Mucosa of gallbladder (tissue), 1 donor: ENCODE measurements at regions not wholly inside any gene's neighbourhood (a gene's known extent, or its start where the extent isn't known, plus 50 kb on each side); places are given as distances from the start of the nearest gene placed in this dataset.

ENCODE experiments used
- DNase-seq: peaks from one replicate; pipeline ENCODE4 v3.0.0-alpha.2; 2020; ENCODE audit warnings: low spot score
- donor health status: DM: no; HTN: no; CAD: no.

DNA sequence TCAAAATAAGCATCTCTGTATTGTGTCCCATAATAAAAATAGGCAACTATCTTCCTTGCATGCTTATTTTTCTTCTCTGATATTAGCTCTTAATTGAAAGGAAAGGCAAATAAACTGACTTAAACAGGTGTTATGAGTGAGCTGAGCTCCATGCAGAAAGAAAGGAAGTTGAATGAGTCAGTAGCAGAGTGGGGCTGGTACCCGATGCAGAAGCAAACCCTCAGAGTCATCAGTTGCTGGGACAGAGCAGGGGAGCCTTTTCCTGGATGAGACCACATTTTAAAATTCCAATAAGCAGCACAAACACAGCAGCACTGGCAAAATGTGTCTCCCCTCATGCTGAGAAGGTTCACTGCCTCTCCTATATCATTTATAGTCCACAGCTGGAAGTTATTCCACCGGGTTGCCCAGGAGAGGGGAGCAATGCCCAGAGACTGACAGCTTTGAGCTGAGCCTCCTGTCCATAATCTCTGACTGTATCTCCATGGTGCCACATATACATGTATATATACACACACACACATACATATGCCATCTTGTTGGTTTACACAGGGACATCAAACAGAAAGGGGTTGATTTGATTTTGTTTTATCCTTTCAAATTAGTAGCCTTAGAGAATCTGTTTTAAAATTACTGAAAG, 274.3 kb upstream of the PPARGC1A start:
- DNase-seq, result no peak

DNA sequence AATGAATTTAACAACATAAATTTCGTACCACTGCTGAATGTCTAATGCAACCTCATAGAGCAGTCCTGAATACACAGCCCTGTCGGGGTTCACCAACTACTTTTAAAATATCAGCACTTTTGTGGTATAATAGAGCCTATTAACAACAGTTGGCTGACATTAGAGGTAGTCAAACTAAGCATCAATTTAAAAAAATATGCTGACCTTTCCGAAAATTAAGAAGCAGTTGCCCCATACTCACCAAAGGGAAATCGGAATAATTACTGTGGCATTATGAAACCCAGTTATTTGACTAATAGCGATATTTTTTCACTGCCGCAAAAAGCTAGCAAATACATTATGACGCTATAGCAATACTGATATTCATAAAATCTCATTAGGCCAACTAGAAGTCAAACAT, 273.5 kb upstream of the PPARGC1A start:
- DNase-seq, result no peak

GRCh38 chr4:24160358-24160757, 270.5 kb upstream of the PPARGC1A start:
- no peak for DNase-seq

GRCh38 chr4:24158031-24158430, 268.2 kb upstream of the PPARGC1A start:
- no peak for DNase-seq

DNA sequence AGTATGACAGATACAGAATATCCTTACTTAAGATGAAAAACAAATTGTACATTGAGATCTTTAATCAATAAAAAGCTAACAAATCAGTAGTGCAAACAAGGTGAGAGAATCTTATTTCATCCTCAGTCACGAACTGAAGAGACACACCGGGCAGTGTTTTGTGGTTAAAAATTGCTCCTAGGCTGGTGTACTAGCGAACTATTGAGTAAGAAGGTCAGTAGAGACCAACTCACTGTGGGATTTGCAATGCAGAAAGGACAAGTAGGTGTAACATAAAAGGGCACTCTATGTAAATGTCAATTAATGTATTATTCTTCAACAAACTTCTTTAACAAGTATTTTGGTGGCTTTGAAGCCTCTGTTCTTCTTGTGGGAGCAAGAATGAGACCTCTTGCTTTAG, 260.2 kb upstream of the PPARGC1A start:
- DNase-seq, result no peak

GRCh38 chr4:24146127-24146526, 256.3 kb upstream of the PPARGC1A start:
- no peak for DNase-seq

DNA sequence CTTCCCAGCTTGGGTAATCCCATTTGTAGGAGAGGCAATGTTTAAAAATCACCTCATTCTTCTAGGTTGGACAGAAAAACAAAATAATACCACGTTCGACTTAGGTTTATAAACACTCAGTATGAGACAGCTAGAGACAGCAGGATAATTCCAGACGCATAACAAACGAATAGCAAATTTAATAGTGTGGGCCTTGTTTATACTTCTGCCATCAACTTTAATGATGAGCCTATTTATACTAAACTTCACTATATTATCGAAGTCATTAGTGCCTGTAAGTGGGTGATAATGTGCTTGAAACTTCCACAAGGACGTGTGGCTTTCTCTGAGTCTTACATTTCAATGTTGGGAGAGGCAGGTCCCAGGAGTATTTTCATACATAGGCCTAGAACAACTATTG, 255.7 kb upstream of the PPARGC1A start:
- no peak for DNase-seq

DNA sequence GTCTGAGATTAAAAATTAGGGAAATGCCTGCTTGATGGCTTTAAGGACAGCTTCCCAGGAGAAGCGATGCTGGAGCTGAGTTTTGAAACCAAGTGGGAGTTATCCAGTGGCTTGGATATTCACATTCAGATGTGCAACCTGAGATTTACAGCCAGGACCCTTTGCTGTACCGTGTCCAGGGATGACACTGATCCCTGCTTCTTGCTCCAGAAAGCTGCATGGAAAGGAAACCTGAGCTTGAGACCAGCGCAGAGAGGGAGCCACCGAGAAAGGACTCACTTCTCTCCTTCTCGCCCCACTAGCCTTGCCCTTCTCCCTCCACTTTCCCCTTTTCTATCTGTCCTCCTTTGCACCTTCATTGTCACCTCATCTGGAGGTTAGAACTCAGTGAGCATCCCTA, 254.5 kb upstream of the PPARGC1A start:
- DNase-seq, result no peak

GRCh38 chr4:24143741-24144140, 253.9 kb upstream of the PPARGC1A start:
- DNase-seq, result no peak

DNA sequence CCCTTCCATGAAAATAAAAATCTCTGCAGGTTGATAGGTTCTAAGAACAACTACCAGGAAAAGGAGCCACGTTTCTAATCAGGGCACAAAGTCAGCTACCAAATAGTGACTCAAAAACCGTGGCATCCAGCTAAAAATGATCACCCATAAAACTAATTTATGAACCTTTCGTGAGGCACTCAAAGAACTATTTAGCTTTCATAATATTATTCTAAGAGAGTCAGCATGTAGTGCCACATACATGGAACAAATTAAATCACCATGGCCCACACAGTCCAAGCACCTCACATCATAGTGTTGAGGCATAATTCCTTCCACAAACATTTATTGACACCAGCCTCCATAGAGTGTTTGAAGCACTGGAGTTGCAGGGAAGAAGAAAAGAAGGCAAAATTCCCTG, 252.0 kb upstream of the PPARGC1A start:
- no peak for DNase-seq

- no peak for DNase-seq
Measured at GRCh38 chr4:24140892-24141291, 251.0 kb upstream of the PPARGC1A start.

GRCh38 chr4:24137671-24138601, 248.1 kb upstream of the PPARGC1A start:
- DNase-seq, result peak; percentile 58

GRCh38 chr4:24131954-24132673, 242.3 kb upstream of the PPARGC1A start:
- DNase-seq, result no peak

- DNase-seq, result no peak
Measured at GRCh38 chr4:24130637-24131036, 240.8 kb upstream of the PPARGC1A start.

GRCh38 chr4:24126776-24127175, 236.9 kb upstream of the PPARGC1A start:
- DNase-seq, result no peak

DNA sequence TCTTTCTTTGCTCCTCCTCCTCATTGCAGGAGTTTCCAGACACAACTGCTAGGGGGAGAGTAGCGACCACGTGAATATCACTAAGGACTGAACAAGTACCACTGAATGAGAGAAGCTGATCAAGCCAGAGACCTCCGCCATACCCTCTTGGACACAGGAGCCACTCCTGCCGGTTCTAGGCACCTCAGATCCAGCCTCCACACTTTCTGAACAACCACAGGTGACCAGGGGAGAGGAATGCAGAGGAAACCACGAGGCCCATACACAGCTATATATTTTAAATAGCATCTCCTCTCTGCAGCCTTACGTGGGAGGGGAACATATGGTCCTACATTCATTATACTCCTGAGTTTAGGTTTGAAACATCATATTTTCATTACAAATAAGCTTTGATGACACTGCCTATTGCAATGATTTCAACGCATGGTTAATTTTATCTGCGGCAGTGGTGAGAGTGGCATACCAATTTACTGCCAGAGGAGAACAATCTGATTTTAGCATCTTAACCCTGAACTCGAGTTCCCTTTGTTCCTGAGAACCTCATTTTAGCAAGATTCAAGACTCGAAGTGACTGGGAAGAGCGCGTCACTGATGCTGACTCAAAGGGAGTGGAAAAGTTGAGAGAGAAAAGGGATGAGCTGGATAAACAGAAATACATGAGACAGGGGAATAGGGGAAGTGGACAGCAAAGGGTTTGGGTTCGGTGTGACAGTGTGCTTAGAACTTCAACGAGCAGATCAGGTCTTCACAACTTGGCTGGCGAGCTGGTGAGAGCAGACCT, 231.7 kb upstream of the PPARGC1A start:
- DNase-seq, result no peak

GRCh38 chr4:24117975-24118374, 228.1 kb upstream of the PPARGC1A start:
- DNase-seq, result no peak

DNA sequence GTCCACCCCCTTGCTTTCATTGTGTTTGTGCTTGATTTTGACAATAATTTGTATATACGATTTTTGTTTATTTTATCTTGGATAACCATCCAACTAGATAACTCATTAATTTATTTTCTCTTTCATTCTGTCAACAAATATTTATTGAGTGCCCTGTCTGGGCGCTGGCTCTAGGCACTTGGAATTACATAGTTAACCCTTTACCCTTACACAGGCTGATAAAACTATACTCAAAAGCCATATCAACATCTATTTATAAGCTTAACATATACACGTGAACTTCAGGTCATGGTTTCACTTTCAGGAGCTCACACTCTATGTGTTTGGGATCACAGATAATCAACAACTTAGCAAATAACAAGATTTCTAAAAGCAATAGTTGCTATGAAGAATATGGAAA, 226.3 kb upstream of the PPARGC1A start:
- DNase-seq, result no peak

GRCh38 chr4:24114919-24115500, 225.2 kb upstream of the PPARGC1A start:
- DNase-seq, result no peak

DNA sequence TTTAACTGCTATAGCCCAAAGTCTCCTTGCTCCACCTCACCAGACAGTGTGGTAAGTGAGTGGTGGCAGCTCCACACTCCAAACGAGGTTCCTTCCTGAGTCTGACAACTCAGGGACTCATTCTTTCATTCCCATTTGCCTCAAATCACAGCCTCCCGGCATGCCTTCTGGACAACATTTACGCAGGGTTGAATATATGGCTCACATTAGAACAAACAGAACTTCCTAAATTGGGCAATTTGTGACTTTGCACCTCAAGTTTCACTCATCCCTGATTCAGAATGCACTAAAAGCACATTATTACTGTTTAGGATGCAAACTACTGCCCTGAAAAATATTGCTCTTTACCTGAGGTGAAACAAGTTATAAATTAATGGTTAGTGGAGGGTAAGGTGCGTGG, 224.6 kb upstream of the PPARGC1A start:
- DNase-seq, result no peak

DNA sequence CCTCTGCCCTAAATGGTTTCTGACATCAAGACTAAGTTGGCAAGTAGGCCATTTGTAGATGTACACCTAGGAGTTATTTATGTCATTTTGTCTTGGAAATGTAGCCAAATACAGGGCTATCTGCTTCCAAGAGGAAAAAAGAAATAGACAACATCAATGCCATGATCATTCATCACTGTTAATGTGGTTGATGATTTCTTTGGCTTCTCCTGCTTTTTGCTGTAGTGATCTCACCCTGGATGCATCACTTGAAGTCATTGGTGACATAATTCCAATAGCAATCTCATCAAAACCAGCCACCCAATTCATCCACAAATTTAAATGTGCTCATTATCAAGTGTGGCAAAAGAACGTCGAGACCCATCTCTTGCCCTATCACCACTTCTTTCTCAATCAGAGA, 222.6 kb upstream of the PPARGC1A start:
- DNase-seq, result no peak
